ENCODE measurements at regions not wholly inside any gene's neighbourhood (a gene's known extent, or its start where the extent isn't known, plus 50 kb on each side); places are given as distances from the start of the nearest gene placed in this dataset.

- no peak for TF ChIP-seq CTCF (conservative IDR thresholded peaks at IDR 0.05)
- TF ChIP-seq EZH2 (IDR thresholded peaks at IDR 0.05; ENCODE audit: low read depth) = no peak
These were observed 718.5 kb downstream of the UQCRFS1 start for GRCh38 chr19:28494461-28494860.

All from PC-9 (cell line).